ENCODE measurements at regions not wholly inside any gene's neighbourhood (a gene's known extent, or its start where the extent isn't known, plus 50 kb on each side); places are given as distances from the start of the nearest gene placed in this dataset.
A peak's percentile ranks its signal among the peaks of the same experiment; 100 is the strongest.
"Not testable (repeated sequence)": the region's sequence is repeated elsewhere in the genome, so short reads cannot be mapped to it uniquely, and the experiment has no call there.

DNA sequence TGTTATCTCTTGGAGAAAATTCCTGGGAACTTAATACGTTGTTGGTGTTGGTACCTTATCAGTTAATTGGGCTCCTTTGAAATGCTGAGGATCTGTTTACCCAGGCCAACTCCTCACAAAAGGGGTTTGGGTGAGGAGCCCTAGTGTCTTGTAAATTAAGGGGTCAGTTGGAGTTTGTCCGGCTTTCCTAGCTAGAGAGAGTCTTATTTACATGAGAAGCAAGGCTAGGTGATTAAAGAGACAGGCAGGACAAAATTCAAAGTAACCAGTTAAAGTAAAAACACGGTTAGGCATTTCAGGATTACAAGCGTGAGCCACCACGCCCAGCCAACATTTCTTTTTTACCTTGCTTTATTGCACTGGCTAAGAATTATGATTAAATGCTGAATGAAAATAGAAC lies 1178.9 kb upstream of the CRIM1 start:
- H3K4me2 ChIP-seq (ENCODE audit: insufficient read depth in 1 of 2, low read depth in 2 of 2, low read length in 2 of 2); H2BK15ac ChIP-seq (ENCODE audit: low read length); H4K91ac ChIP-seq (replicated peaks; ENCODE audit: insufficient read length, low read length); H3K18ac ChIP-seq (ENCODE audit: extremely low read depth, low read length); H3K79me1 ChIP-seq (ENCODE audit: low read depth, low read length); H4K5ac ChIP-seq (ENCODE audit: insufficient read length, low read depth, low read length); H2BK120ac ChIP-seq (replicated peaks; ENCODE audit: low read depth, low read length); H3K56ac ChIP-seq (replicated peaks; ENCODE audit: insufficient read length, low read depth, low read length); H2AFZ ChIP-seq (ENCODE audit: low read length); H3K14ac ChIP-seq (ENCODE audit: insufficient read length); CTCF ChIA-PET (ENCODE audit: partially characterized antibody); H2BK12ac ChIP-seq (ENCODE audit: low read depth, low read length); H3K36me3 ChIP-seq (ENCODE audit: control insufficient read depth in 2 of 4, insufficient read depth in 4 of 4, low read length in 3 of 4); H4K20me1 ChIP-seq (replicated peaks in 1 of 2; ENCODE audit: control insufficient read depth in 1 of 2, insufficient read depth in 2 of 2, low read length in 2 of 2); H3K27ac ChIP-seq (ENCODE audit: low read depth, low read length); POLR2A ChIA-PET (ENCODE audit: partially characterized antibody); H2AK5ac ChIP-seq (ENCODE audit: low read depth, low read length); H4K8ac ChIP-seq (ENCODE audit: extremely low read depth, insufficient read depth, low read length); H3K23me2 ChIP-seq (ENCODE audit: low read depth, low read length); H3K23ac ChIP-seq (ENCODE audit: insufficient read length); H3K4ac ChIP-seq (replicated peaks; ENCODE audit: insufficient read length, low read depth, low read length); H3K79me2 ChIP-seq (ENCODE audit: control insufficient read depth in 1 of 2, insufficient read depth in 2 of 2, low read length in 2 of 2); H3K9ac ChIP-seq (replicated peaks in 1 of 4; ENCODE audit: extremely low read depth in 1 of 4, low read depth in 3 of 4, low read length in 3 of 4); H2BK20ac ChIP-seq (ENCODE audit: low read length); H2BK5ac ChIP-seq (ENCODE audit: low read depth, low read length); H3K4me1 ChIP-seq (replicated peaks in 1 of 4; ENCODE audit: control insufficient read depth in 3 of 4, insufficient read depth in 4 of 4, low read length in 3 of 4); H3K9me3 ChIP-seq (ENCODE audit: insufficient read depth in 2 of 2, low read depth in 1 of 2, low read length in 1 of 2): not testable (repeated sequence)
- Histone ChIP-seq H3K4me3 (ENCODE audit: extremely low read depth in 1 of 4, insufficient read depth in 2 of 4, low read depth in 3 of 4, low read length in 4 of 4) (peak overlapping the region in 1 of 4 experiments; percentile 36; a peak in 1 of 8 replicates), H3K27me3 (replicated peaks in 1 of 4; ENCODE audit: control insufficient read depth in 3 of 4, extremely low read depth in 1 of 4, insufficient read depth in 3 of 4, low read length in 3 of 4) (peaks cover 5 to 36% (median 27%) of the 10 kb centered on the region in 4 experiments)
- peak in 1 of 2 experiments; percentile 44 for DNase-seq (ENCODE audit: low read depth in 1 of 2, low spot score in 2 of 2)
- FAIRE-seq, result peak; percentile 99
- WGBS, 2 experiments (ENCODE audit: extremely low coverage in 1 of 2, insufficient coverage in 1 of 2, insufficient read length in 1 of 2, insufficient replicate concordance in 2 of 2, low coverage in 1 of 2, low lambda C conversion rate in 2 of 2, missing lambda C conversion rate in 1 of 2), result 2% methylated on average over 5 of the region's 5 CpGs; no CpG with 5 or more reads in 1 of the 2 experiments
- TF ChIP-seq RXRA (IDR thresholded peaks at IDR 0.05; ENCODE audit: insufficient read depth, low read depth, low read length), result 0 out of 2 replicates have a peak, but pooled peaks have one; percentile 75
- peak; percentile 90 for TF ChIP-seq SP1 (IDR thresholded peaks at IDR 0.05; ENCODE audit: low read depth, low read length)
- peak in 1 of 2 experiments; percentile 17; a peak in 1 of 3 replicates for TF ChIP-seq EP300 (IDR thresholded peaks at IDR 0.05; ENCODE audit: borderline replicate concordance in 1 of 2, low read depth in 2 of 2, low read length in 2 of 2)
- TF ChIP-seq NANOG (IDR thresholded peaks at IDR 0.05; ENCODE audit: insufficient read depth, low read depth, low read length, poor library complexity, severe bottlenecking), result peak; percentile 83

Measured in H1 (cell line).